ENCODE measurements at regions not wholly inside any gene's neighbourhood (a gene's known extent, or its start where the extent isn't known, plus 50 kb on each side); places are given as distances from the start of the nearest gene placed in this dataset.

GRCh38 chr4:62484357-62484756 lies 1284.2 kb downstream of the ADGRL3 start:
- TF ChIP-seq CTCF (conservative IDR thresholded peaks at IDR 0.05), result no peak
- Mint-ChIP-seq H3K27me3 (no peaks in the 10 kb centered on the region), H3K9me3 (no peaks in the 10 kb centered on the region), H3K4me3 (no peak overlapping the region), H3K27ac (no peak overlapping the region), H3K36me3 (no peaks in the 10 kb centered on the region), H3K4me1 (ENCODE audit: unreplicated experiment) (no peaks in the 10 kb centered on the region)
- DNase-seq (ENCODE audit: extremely low spot score, unreplicated experiment), result no peak

DNA sequence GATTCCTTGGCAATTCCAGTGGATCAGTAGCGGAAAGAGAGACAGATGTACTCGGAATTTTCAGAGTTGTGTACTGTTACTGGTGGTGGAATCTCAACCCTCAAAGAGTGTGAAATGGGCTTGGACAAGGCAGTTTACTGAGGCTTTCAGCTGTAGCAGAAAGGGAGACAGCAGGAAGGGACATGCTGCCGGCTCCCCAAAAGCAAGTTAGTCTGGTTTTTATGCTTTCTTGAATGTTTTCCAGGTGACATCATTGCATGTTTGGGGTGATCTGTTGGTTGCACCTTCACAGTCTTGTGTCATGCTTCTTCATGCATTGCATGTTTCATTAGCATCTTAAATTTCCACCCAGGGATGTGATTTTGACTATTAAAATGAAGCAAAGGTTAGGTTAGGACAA lies 1282.2 kb downstream of the ADGRL3 start:
- Mint-ChIP-seq H3K4me3 (no peak overlapping the region), H3K27me3 (no peaks in the 10 kb centered on the region), H3K4me1 (ENCODE audit: unreplicated experiment) (no peaks in the 10 kb centered on the region), H3K27ac (no peak overlapping the region), H3K36me3 (no peaks in the 10 kb centered on the region), H3K9me3 (no peaks in the 10 kb centered on the region)
- TF ChIP-seq CTCF (conservative IDR thresholded peaks at IDR 0.05), result no peak
- no peak for DNase-seq (ENCODE audit: extremely low spot score, unreplicated experiment)

DNA sequence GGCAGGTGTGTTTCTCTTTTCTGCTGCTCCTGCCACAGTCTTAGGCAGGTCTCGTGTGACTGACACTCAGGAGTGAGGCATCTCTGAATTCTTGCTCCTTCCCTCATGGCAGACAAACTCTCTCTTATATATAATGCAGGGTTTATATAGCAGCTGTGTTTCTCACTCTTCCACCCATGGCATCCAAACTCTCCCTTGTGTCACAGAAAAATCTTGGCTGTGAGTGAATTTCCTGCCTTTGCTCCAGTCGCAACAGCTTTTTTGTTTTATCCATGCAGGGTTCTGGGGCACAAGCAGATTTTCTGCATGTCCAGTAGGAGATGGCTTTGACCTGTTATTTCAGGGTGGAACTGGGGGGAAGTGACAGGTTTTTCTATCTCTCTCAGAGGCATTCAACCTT lies 1275.5 kb downstream of the ADGRL3 start:
- peaks cover 3% of the 10 kb centered on the region for H3K27me3 Mint-ChIP-seq
- no peak for DNase-seq (ENCODE audit: extremely low spot score, unreplicated experiment)
- H3K4me3 Mint-ChIP-seq, result no peak overlapping the region
- H3K4me1 Mint-ChIP-seq (ENCODE audit: unreplicated experiment), result no peaks in the 10 kb centered on the region
- H3K36me3 Mint-ChIP-seq, result no peaks in the 10 kb centered on the region
- H3K9me3 Mint-ChIP-seq, result no peaks in the 10 kb centered on the region
- no peak for TF ChIP-seq CTCF (conservative IDR thresholded peaks at IDR 0.05)
- no peak overlapping the region for H3K27ac Mint-ChIP-seq

DNA sequence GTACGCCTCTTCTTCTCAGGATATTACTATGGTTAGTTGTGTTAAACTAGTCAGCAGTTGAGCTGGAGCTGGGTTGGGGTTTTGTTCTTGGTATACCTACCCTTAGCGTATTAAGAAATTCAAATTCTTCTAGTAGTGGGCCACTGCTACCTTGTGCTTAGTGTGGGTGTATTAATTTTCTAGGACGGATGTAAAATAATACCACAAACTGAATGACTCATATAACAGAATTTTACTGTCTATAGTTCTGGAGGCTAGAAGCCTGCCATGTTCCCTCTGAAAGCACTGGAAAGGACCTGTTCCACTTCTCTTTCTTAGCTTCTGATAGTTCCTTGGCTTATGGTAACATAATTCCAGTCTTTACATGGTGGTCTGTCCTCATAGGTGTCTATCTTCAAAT lies 1274.7 kb downstream of the ADGRL3 start:
- no peaks in the 10 kb centered on the region for H3K9me3 Mint-ChIP-seq
- no peak overlapping the region for H3K27ac Mint-ChIP-seq
- H3K4me3 Mint-ChIP-seq, result no peak overlapping the region
- no peaks in the 10 kb centered on the region for H3K4me1 Mint-ChIP-seq (ENCODE audit: unreplicated experiment)
- H3K36me3 Mint-ChIP-seq, result no peaks in the 10 kb centered on the region
- peaks cover 3% of the 10 kb centered on the region for H3K27me3 Mint-ChIP-seq
- TF ChIP-seq CTCF (conservative IDR thresholded peaks at IDR 0.05), result no peak
- DNase-seq (ENCODE audit: extremely low spot score, unreplicated experiment), result no peak

GRCh38 chr4:62471021-62471420 lies 1270.9 kb downstream of the ADGRL3 start:
- Mint-ChIP-seq H3K4me1 (ENCODE audit: unreplicated experiment) (no peaks in the 10 kb centered on the region), H3K4me3 (no peak overlapping the region), H3K36me3 (no peaks in the 10 kb centered on the region), H3K27ac (no peak overlapping the region), H3K27me3 (no peaks in the 10 kb centered on the region), H3K9me3 (no peaks in the 10 kb centered on the region)
- TF ChIP-seq CTCF (conservative IDR thresholded peaks at IDR 0.05), result no peak
- DNase-seq (ENCODE audit: extremely low spot score, unreplicated experiment), result no peak

- Mint-ChIP-seq H3K27ac (no peak overlapping the region), H3K36me3 (no peaks in the 10 kb centered on the region), H3K4me3 (no peak overlapping the region), H3K9me3 (no peaks in the 10 kb centered on the region), H3K4me1 (ENCODE audit: unreplicated experiment) (no peaks in the 10 kb centered on the region), H3K27me3 (no peaks in the 10 kb centered on the region)
- TF ChIP-seq CTCF (conservative IDR thresholded peaks at IDR 0.05), result no peak
- DNase-seq (ENCODE audit: extremely low spot score, unreplicated experiment), result no peak
These were observed 1270.4 kb downstream of the ADGRL3 start for GRCh38 chr4:62470421-62470983.
